Activated CD4-positive, alpha-beta memory T cell treated with anti-CD3 and anti-CD28 coated beads, Interleukin-2, amount 10 ng/mL, durations not matched to agents 7 days and 5 days (primary cell): ENCODE measurements at regions not wholly inside any gene's neighbourhood (a gene's known extent, or its start where the extent isn't known, plus 50 kb on each side); places are given as distances from the start of the nearest gene placed in this dataset.

ENCODE experiments used
- CTCF ChIA-PET: fragments of 350-600 bp; sonication (Branson Sonifier 250); formaldehyde crosslinking; loops from one replicate; lab custom pipeline; 2021; ENCODE audit warnings: antibody characterized with exemption, inconsistent platforms; lab: Charles Lee
- POLR2A ChIA-PET: fragments of 350-600 bp; sonication (Branson Sonifier 250); formaldehyde crosslinking; loops from one replicate; lab custom pipeline; 2021; ENCODE audit warnings: antibody characterized with exemption; lab: Charles Lee
- DNase-seq: peaks from one replicate; pipeline ENCODE4 v3.0.0-alpha.2; 2020
- H3K27ac Mint-ChIP-seq: one replicate; pipeline ENCODE4 v1.8.0; 2021; ENCODE audit warnings: mild to moderate bottlenecking, mixed read lengths
- H3K27me3 Mint-ChIP-seq: one replicate; pipeline ENCODE4 v1.8.0; 2021; ENCODE audit warnings: mixed read lengths
- H3K36me3 Mint-ChIP-seq: one replicate; pipeline ENCODE4 v1.8.0; 2021; ENCODE audit warnings: low read depth, mixed read lengths
- H3K4me1 Mint-ChIP-seq: one replicate; pipeline ENCODE4 v1.8.0; 2021; ENCODE audit warnings: mixed read lengths
- H3K4me3 Mint-ChIP-seq: one replicate; pipeline ENCODE4 v1.8.0; 2021; ENCODE audit warnings: mild to moderate bottlenecking, mixed read lengths
- H3K9me3 Mint-ChIP-seq: one replicate; pipeline ENCODE4 v1.8.0; 2021; ENCODE audit warnings: mixed read lengths

- no peak overlapping the region for H3K4me3 Mint-ChIP-seq
- POLR2A ChIA-PET = no interaction called here
- no peaks in the 10 kb centered on the region for H3K4me1 Mint-ChIP-seq
- H3K27ac Mint-ChIP-seq = no peak overlapping the region
- no peaks in the 10 kb centered on the region for H3K9me3 Mint-ChIP-seq
- no peaks in the 10 kb centered on the region for H3K27me3 Mint-ChIP-seq
- no peaks in the 10 kb centered on the region for H3K36me3 Mint-ChIP-seq
- CTCF ChIA-PET = no interaction called here
- no peak for DNase-seq
These were observed 420.0 kb downstream of the ADGRL2 start for GRCh38 chr1:82220754-82221153.

- H3K27ac Mint-ChIP-seq = no peak overlapping the region
These were observed 419.1 kb downstream of the ADGRL2 start for GRCh38 chr1:82219841-82220240.

GRCh38 chr1:82218846-82219245, 418.1 kb downstream of the ADGRL2 start:
- no peak overlapping the region for H3K27ac Mint-ChIP-seq
- no peaks in the 10 kb centered on the region for H3K27me3 Mint-ChIP-seq
- DNase-seq = no peak
- no peaks in the 10 kb centered on the region for H3K4me1 Mint-ChIP-seq
- ChIA-PET POLR2A (no interaction called here), CTCF (no interaction called here)
- no peak overlapping the region for H3K4me3 Mint-ChIP-seq
- H3K36me3 Mint-ChIP-seq = no peaks in the 10 kb centered on the region
- no peaks in the 10 kb centered on the region for H3K9me3 Mint-ChIP-seq

More at GRCh38 chr1:82219841-82220240, 419.1 kb downstream of the ADGRL2 start:
- H3K9me3 Mint-ChIP-seq = no peaks in the 10 kb centered on the region
- no peaks in the 10 kb centered on the region for H3K36me3 Mint-ChIP-seq
- DNase-seq = no peak
- ChIA-PET CTCF (no interaction called here), POLR2A (no interaction called here)
- no peak overlapping the region for H3K4me3 Mint-ChIP-seq
- no peaks in the 10 kb centered on the region for H3K27me3 Mint-ChIP-seq
- H3K4me1 Mint-ChIP-seq = no peaks in the 10 kb centered on the region

GRCh38 chr1:82215853-82216175, 415.1 kb downstream of the ADGRL2 start:
- Mint-ChIP-seq H3K4me3 (no peak overlapping the region), H3K36me3 (no peaks in the 10 kb centered on the region), H3K4me1 (no peaks in the 10 kb centered on the region), H3K27me3 (no peaks in the 10 kb centered on the region), H3K9me3 (no peaks in the 10 kb centered on the region), H3K27ac (no peak overlapping the region)
- DNase-seq = no peak
- ChIA-PET POLR2A (no interaction called here), CTCF (no interaction called here)

- POLR2A ChIA-PET = no interaction called here
- H3K36me3 Mint-ChIP-seq = no peaks in the 10 kb centered on the region
- H3K9me3 Mint-ChIP-seq = no peaks in the 10 kb centered on the region
- CTCF ChIA-PET = no interaction called here
- H3K27ac Mint-ChIP-seq = no peak overlapping the region
- H3K4me3 Mint-ChIP-seq = no peak overlapping the region
- no peaks in the 10 kb centered on the region for H3K27me3 Mint-ChIP-seq
- DNase-seq = no peak
- no peaks in the 10 kb centered on the region for H3K4me1 Mint-ChIP-seq
These were observed 414.5 kb downstream of the ADGRL2 start for GRCh38 chr1:82215056-82215852.

- Mint-ChIP-seq H3K4me1 (no peaks in the 10 kb centered on the region), H3K27me3 (no peaks in the 10 kb centered on the region), H3K4me3 (no peak overlapping the region), H3K9me3 (no peaks in the 10 kb centered on the region), H3K36me3 (no peaks in the 10 kb centered on the region), H3K27ac (no peak overlapping the region)
- ChIA-PET CTCF (no interaction called here), POLR2A (no interaction called here)
- DNase-seq = no peak
These were observed 413.9 kb downstream of the ADGRL2 start for GRCh38 chr1:82214606-82215005.

- Mint-ChIP-seq H3K9me3 (no peaks in the 10 kb centered on the region), H3K4me1 (no peaks in the 10 kb centered on the region), H3K4me3 (no peak overlapping the region), H3K27ac (no peak overlapping the region), H3K36me3 (no peaks in the 10 kb centered on the region), H3K27me3 (no peaks in the 10 kb centered on the region)
- POLR2A ChIA-PET = no interaction called here
- no peak for DNase-seq
- CTCF ChIA-PET = no interaction called here
These were observed 396.9 kb downstream of the ADGRL2 start for GRCh38 chr1:82197606-82198005.

GRCh38 chr1:82195245-82195644, 394.5 kb downstream of the ADGRL2 start:
- Mint-ChIP-seq H3K36me3 (no peaks in the 10 kb centered on the region), H3K27me3 (no peaks in the 10 kb centered on the region), H3K9me3 (no peaks in the 10 kb centered on the region), H3K4me3 (no peak overlapping the region), H3K27ac (no peak overlapping the region), H3K4me1 (no peaks in the 10 kb centered on the region)
- POLR2A ChIA-PET = no interaction called here
- no peak for DNase-seq
- CTCF ChIA-PET = no interaction called here

GRCh38 chr1:82185084-82185483, 384.4 kb downstream of the ADGRL2 start:
- ChIA-PET POLR2A (no interaction called here), CTCF (no interaction called here)
- no peak for DNase-seq
- H3K4me1 Mint-ChIP-seq = no peaks in the 10 kb centered on the region
- peaks cover 4% of the 10 kb centered on the region for H3K9me3 Mint-ChIP-seq
- no peaks in the 10 kb centered on the region for H3K27me3 Mint-ChIP-seq
- no peaks in the 10 kb centered on the region for H3K36me3 Mint-ChIP-seq
- no peak overlapping the region for H3K27ac Mint-ChIP-seq
- H3K4me3 Mint-ChIP-seq = no peak overlapping the region

GRCh38 chr1:82181846-82182245, 381.1 kb downstream of the ADGRL2 start:
- H3K27ac Mint-ChIP-seq = no peak overlapping the region
- POLR2A ChIA-PET = no interaction called here
- no peaks in the 10 kb centered on the region for H3K27me3 Mint-ChIP-seq
- H3K4me1 Mint-ChIP-seq = no peaks in the 10 kb centered on the region
- no peaks in the 10 kb centered on the region for H3K36me3 Mint-ChIP-seq
- no peak for DNase-seq
- CTCF ChIA-PET = no interaction called here
- H3K4me3 Mint-ChIP-seq = no peak overlapping the region
- H3K9me3 Mint-ChIP-seq = peaks cover 4% of the 10 kb centered on the region

- CTCF ChIA-PET = no interaction called here
These were observed 378.4 kb downstream of the ADGRL2 start for GRCh38 chr1:82179131-82179530.

GRCh38 chr1:82177192-82177591, 376.5 kb downstream of the ADGRL2 start:
- Mint-ChIP-seq H3K4me1 (no peaks in the 10 kb centered on the region), H3K27me3 (no peaks in the 10 kb centered on the region), H3K36me3 (no peaks in the 10 kb centered on the region), H3K9me3 (peaks cover 8% of the 10 kb centered on the region), H3K27ac (no peak overlapping the region), H3K4me3 (no peak overlapping the region)
- ChIA-PET POLR2A (no interaction called here), CTCF (no interaction called here)
- DNase-seq = no peak

More at GRCh38 chr1:82179131-82179530, 378.4 kb downstream of the ADGRL2 start:
- Mint-ChIP-seq H3K27ac (no peak overlapping the region), H3K4me3 (no peak overlapping the region), H3K9me3 (peaks cover 4% of the 10 kb centered on the region), H3K27me3 (no peaks in the 10 kb centered on the region), H3K4me1 (no peaks in the 10 kb centered on the region), H3K36me3 (no peaks in the 10 kb centered on the region)
- POLR2A ChIA-PET = no interaction called here
- DNase-seq = no peak

- POLR2A ChIA-PET = no interaction called here
- Mint-ChIP-seq H3K27me3 (no peaks in the 10 kb centered on the region), H3K4me3 (no peak overlapping the region), H3K9me3 (peaks cover 4% of the 10 kb centered on the region), H3K4me1 (no peaks in the 10 kb centered on the region), H3K36me3 (no peaks in the 10 kb centered on the region), H3K27ac (no peak overlapping the region)
- no peak for DNase-seq
- CTCF ChIA-PET = no interaction called here
These were observed 371.2 kb downstream of the ADGRL2 start for GRCh38 chr1:82171955-82172354.

GRCh38 chr1:82168482-82168881, 367.7 kb downstream of the ADGRL2 start:
- no peak for DNase-seq
- Mint-ChIP-seq H3K27me3 (no peaks in the 10 kb centered on the region), H3K27ac (no peak overlapping the region), H3K9me3 (peaks cover 1% of the 10 kb centered on the region), H3K36me3 (no peaks in the 10 kb centered on the region), H3K4me1 (no peaks in the 10 kb centered on the region), H3K4me3 (no peak overlapping the region)
- ChIA-PET CTCF (no interaction called here), POLR2A (no interaction called here)
